NCI-H1048 (cell line): ENCODE measurements at regions not wholly inside any gene's neighbourhood (a gene's known extent, or its start where the extent isn't known, plus 50 kb on each side); places are given as distances from the start of the nearest gene placed in this dataset.
"Not testable (repeated sequence)": the region's sequence is repeated elsewhere in the genome, so short reads cannot be mapped to it uniquely, and the experiment has no call there.

ENCODE experiments used
- DNase-seq: peaks from one replicate; lab custom pipeline; 2025; lab: John Stamatoyannopoulos, UW

DNA sequence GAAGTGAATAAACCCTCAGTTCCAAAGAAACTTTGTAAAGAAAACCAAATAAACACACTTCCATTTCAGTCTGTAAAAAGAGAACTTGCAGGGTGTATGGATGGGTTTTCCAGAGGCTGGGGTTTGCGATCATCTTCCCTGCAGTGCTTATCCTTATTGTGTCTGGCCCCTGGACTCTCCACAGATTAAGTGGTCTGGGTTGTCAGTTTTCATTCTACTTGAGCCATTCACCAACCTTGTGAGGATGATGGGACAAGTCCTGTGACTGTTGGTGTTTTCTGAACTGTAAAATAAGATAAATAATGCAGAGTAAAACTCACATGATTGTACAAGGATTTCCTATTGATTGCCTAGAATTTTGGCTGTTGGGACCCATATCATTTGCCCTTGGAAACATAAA, 166.1 kb upstream of the MOCS2 start:
- DNase-seq: no peak

DNA sequence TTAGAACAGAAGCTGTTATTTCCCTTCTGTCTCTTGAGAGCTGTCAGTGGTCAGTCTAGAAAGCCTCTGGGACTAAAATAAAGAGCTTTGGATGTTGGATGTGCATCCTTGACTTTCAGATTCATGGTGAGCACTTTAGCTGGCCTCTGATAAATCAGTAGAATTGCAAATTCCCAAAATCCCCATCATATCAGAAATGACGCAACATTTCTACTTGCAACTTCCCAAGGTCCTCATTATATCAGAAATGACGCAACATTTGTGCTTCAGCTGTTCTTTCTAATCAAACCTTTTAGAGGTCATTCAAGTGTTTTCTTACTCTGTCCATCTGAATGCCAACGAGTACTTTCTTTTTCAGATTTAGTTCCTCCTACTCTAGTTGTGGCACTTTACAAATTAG, 167.3 kb upstream of the MOCS2 start:
- no peak for DNase-seq

DNA sequence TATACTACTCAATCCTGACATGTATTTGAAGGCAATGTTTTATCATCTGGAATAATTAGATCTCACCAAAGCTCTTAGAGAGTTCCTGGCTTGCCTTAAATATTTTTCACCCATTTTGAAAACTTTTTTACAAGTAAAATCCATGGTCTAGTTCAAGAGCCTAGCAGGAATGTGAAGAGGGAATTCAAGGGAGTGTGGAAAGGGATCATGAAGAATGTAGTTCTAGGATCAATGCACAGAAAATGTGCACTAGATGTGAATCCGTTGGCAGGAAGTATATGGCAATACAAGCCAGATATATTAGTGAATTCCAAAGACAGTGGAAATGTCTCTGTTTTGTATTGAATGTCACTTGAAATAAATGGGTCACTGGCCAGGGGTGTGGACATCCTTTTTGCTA, 167.9 kb upstream of the MOCS2 start:
- DNase-seq: no peak

DNA sequence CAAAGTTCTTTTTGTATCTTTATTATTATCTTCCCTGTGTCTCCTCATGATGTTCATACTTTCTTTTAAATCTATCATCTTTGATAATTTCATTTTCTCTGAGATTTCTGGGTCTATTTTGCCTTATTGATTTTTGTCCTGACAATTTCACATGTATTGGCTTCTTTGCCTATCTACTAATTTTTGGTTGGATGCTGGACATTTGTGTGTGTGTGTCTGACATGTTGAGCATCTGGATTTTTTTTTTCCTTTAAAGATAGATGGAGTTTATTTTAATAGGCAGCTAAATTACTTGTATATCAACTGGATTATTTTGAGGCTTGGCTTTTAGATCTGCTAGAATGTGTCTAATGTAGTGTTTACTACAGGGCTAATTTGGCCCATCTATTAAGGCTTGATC, 178.0 kb upstream of the MOCS2 start:
- no peak for DNase-seq

DNA sequence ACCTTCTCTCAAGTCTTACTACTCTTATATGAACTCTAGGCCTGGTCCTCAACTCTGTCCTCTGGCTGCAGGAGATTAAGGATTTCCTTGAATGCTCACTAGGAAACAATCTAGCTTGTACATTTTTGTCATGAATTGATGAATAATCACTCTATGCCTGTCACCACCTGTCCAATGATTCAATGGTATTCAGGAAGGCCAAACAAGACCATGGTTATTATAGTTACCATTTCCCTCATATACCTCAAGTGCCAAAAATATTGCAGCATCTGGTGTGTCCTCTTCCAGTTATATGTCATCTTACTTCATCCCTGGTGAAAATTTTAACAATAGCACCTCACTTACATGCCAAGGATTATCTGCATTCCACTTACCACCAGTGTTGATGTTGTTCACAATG, 179.0 kb upstream of the MOCS2 start:
- no peak for DNase-seq

DNA sequence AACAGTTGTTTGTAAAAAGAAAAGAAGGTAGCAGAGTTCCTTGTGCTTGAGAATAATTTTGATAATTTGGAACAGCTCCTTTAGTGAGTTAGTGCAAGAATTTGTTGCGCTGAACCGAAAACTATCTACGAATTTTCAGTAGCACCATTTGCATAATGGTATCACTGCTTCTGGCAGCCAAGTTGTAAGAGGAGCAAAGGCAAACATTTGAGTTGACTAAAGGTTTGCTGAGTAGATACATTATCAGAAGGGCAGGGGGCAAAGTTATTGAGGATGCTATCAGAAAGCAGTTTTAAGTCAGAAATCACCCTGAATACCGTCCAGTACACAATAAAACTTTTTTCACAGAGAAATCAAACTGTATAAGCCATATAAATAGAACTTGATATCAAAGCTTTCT, 181.5 kb upstream of the MOCS2 start:
- DNase-seq: no peak

DNA sequence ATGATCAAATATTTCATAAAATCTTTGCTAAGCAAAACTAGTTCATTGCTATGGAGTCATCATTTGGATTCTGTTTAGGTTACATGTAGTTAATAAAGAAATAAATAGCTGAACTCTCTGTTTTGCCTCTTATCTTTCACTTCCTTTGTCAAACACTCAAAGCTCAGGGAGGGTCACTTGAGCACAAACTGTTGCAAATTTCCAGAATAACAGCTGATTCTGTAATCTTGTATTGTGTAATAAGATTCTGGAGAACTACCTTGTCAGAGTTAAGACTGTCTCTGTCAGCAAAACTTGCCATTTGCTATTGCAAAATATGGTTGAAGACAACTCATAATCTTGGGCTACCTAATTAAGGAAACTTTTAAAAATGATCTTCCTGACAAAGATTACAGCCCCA, 182.0 kb upstream of the MOCS2 start:
- DNase-seq: no peak

DNA sequence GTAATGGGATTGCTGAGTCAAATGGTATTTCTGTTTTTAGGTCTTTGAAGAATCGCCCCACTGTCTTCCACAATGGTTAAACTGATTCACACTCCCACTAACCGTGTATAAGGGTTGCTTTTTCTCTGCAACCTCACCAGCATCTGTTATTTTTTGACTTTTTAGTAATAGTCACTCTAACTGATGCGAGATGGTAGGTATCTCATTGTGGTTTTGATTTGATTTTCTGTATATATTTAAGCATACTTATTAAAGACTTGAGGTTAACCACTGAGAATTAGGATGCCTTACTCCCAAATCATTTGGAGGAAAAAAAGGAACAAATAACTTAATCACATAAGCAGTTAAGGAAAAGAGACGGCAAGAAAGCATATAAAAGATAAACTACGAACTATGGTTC, 181.6 kb upstream of the FST start:
- no peak for DNase-seq

DNA sequence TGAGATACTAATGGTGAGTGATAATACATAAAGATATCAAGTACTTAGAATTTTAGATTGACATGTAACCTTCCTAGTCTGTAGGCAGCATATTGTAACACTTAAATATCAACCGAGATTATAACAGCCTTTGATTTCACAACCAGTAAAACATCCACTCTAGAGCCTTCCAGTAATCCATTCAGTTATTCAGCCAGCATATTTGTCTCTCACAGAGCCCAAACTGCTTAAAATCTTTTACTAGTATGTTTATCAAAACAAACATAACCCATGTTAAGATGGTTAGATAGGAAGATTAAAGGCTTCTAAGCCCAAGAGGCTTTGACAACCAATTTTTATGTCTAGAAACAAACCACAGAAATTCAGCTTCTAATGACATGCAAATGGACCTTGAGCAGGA, 177.9 kb upstream of the FST start:
- no peak for DNase-seq

DNA sequence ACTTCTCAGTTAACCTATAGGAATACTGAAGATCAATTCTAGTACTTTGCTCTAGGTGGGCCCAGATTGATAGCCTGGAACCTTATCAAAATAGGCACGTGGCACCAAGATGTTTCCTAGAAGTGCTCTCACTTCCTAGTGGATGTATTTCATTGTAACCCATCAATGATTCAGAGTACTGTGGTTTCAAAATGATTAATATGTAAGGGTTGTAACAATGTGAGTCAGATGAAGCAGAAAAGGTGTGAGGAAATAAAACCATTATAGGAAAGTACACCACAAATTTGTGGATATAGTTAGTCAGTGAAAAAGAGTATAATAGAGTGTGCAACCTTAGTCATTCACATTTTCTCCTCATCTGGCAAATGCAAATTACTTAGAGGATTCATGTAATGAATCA, 177.3 kb upstream of the FST start:
- DNase-seq: no peak

DNA sequence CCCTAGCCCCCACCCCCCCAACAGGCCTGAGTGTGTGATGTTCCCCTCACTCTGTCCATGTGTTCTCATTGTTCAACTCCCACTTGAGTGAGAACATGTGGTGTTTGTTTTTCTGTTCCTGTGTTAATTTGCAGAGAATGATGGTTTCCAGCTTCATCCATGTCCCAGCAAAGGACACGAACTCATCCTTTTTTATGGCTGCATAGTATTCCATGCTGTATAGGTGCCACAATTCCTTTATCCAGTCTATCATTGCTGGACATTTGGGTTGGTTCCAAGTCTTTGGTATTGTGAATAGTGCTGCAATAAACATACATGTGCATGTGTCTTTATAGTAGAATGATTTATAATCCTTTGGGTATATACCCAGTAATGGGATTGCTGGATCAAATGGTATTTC, 175.1 kb upstream of the FST start:
- DNase-seq: not testable (repeated sequence)

DNA sequence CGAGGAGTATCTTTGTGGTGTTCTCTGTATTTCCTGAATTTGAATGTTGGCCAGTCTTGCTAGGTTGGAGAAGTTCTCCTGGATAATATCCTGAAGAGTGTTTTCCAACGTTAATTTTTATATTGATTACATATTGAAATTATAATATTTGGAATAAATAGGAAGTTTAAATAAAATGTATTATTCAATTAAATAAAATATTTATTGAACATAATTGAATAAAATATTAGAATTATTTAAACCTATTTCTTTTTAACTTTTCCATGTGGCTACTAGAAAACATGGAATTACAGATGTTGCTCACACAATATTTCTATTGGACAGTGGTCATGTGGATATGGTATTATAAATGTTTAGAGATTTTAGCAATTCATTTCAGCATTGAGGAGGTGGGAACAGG, 170.8 kb upstream of the FST start:
- DNase-seq: no peak

DNA sequence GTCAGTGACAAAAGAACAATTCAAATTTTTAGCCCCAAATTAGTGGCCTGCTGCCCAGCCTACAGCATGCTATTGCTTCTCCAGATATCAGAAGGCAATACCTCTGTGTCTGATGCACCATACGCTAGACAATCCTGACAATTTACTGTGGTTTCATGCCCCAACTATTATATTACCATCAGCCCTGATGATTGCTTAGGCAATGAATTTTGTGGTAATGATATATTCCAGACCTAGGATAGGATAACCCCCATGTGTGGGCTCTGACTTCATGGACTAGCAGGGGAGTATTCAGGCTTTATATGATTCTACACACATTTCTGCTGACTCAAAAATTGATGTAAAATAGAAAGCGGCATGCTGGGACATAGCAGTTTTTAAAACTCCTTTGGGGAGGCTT, 168.7 kb upstream of the FST start:
- no peak for DNase-seq

DNA sequence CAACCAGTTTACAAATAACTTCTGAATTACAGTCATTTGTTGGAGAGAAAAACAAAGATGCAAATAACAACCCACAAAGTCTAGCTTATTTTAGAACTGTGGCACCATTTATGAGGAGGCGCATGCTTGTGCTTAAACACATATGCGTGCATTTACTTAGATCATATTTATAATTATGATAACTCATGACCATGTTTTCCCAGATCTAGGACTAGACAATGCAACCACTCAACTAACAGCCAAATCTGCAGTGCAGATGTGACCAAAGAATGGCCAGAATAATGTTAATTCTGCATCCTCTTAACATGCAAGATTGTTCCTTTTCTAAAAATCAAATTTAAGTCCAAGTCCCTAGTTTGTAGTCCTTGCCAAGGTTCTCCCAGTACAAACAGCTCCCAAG, 167.3 kb upstream of the FST start:
- DNase-seq: no peak

DNA sequence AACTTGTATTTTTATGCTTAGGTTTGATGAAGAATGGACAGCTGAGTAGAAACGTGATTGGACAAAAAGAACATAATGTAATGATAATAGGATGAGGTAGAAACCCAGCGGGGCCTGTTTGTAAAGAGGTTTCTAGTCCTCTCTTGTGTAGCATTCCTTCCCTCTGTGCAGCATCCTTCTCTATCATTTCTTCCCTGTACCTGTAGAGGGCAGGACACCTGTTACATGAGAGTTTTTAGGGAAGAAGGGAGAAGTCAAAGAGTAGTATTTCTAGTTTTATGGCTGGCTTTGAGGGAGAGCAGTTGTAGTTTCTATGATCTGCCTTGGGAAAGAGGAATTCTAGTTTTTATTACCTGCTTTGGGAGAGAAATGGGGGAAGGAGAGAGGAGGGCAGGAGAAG, 162.1 kb upstream of the FST start:
- no peak for DNase-seq

DNA sequence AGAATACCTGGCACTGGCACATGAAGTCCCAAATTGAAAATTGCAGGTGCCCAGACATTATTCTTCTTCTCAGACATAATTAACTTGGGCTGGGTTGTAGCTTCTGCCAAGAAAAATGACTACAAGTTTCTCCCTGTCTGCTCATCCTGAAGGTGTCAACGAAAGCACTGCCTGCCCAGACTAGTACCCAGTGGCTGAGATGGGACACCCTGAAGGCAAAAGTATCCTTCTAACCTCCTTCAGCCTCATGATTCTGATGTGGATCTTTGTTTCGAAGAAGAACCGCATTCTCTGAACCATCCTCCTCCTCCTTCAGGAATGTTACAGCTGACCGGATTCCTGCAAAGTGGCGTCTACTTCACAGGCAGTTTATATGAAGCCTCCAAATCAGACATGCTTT, 161.1 kb upstream of the FST start:
- no peak for DNase-seq

DNA sequence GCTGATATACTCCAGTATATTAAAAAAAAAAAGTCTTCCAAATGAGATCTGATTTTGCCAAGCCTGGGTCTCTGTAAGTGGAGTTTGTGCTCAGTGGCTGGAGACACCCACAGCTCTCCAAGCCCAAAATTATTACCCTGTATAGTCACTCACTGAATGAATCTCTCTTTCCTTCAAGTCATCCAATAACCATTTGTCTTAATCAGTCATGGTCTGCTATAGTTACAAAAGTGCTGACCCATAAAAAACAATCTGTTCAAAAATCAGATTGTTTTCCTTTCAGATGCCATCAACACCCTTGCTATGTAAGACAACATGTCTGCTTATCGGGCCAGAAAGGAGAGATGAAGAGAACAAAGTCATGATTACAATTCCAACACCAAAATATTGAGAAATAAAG, 159.4 kb upstream of the FST start:
- DNase-seq: no peak

DNA sequence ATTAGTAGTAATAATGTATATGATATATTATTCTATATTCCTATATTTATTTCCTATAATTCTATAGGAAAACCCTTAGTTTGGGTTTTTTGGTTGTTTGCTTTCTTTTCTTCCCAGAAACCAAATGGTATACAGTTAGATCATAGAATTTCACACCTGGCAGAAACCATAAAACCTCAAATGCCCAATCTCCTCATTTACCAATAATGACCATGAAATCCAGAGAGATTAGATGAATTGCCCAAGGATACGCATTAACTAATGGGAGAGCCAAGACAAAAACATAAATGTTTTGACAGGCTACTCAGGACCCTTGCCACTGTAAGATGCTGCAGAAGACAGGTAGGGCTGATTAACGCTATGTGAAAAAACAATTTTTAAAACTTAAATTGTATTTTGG, 158.7 kb upstream of the FST start:
- no peak for DNase-seq

DNA sequence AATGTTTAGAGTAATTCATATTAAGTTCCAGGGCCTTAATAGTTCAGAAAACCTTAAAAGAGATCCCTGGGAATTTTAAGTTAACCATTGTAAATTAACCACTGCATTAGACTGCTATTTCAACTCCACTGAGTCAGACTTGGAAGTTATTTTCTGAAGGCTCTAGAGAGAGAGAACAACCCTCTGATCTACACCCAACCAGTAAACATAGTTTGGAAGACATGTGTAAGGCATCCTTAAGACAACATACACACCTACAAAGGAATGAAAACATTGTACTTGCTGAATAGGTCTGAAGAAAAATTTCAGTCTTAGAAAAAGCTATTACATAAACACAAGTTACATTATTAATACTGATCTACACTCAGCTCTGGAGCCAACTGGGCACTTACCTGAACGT, 158.2 kb upstream of the FST start:
- no peak for DNase-seq

DNA sequence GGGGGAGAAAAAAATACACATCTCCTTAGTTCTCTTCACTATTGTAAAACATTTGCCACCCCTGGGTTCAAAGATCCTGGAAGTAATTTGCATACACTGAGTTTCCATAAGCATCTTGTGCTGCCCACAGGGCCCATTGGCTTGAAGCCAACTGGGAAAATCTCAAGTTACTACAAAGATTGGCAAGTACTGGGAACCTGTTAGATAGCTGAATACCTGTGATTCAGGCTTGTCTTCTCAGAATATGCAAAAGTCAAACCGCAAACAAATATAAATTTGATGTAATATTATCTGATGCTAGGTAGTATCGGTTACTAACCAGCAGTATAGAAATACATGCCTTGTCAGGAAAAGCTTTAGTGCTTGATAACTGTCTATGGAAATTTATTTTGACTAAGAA, 156.9 kb upstream of the FST start:
- DNase-seq: peak; percentile 23

DNA sequence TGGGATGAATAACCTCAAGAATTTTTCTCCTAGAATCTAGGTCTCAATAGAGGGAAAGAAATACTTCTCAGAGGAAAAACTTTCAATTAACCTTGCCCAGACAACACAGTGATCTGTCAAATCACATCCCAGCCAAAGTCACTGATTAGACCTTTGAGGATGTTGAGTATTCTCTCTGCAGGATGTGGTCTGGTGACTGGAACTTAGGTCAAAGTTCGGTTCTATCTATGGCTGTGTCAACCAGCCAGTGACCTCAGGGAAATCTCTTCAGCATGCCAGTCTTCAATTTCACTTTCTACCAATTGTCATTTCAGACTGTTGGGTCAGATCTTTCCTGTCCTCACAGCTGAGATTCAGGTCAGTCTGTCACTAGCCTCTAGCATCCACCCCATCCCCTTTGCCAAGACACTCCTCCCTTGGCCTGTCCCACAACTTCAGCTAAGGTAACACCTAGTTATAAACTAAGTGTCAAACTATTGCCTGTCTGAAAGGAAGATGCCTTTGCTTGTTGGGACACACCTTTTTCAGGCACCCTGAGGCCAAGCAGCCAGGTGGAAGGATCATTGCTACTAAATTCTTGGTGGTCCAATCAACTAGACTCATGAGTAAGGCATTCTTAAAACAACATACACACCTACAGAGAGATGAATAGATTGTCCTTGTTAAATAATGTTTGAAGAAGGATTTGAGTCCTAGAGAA, 156.3 kb upstream of the FST start:
- no peak for DNase-seq

DNA sequence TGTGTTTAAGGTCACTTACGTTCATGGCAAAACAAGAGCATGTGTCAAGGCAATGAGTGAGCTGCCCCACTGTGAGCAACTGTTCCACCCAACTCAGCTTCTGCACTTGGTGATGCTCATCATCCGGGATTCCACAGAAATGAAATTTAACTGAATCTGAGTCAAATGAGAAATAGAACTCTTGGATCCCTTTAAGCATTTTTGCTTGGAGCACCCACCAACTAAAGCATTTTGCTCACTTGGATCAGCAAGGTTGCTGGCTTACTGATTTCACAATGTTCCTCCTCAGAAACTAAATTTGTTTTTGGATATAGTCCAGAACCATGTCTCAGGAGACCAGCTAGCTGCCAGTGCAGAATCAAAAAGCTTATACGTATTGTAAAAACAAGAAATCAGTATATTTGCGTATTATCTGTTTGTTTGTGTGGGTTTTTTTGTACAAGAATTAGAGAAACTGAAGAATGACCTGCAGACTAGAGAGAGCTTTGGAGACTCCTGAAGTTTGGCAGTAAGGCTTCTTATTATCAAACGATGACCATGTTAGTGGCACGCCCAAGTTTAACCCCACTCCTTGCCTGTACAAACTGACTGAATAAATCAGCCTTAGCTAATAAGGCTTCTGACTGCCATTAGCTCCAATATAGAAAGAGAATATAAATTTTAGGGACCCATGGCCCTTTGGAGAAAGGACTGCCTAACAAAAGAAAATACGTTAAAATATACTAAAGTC, 153.8 kb upstream of the FST start:
- no peak for DNase-seq

DNA sequence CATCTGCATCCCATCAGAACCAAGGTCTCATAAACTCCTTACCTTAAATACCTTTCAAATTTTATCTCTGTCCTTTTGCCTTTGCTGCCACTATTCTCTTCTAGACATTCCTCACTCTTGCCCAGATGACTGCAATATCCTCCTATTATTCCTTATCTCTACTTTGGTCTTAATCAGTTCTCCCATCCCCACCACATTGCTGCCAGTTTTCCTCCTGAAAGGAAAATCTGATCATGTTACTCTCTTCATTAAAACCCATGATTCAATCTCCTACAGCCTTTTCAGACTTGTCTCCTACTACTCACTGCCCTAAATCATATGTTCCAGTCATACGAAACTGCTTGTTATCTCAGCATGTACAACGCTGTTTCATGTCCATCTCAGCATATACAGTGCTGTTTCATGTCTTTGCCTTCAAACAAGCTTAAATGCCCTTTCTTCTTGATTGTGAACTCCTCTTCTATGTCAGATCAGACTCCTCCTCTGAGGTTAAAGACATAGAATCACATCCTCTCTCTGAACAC, 152.6 kb upstream of the FST start:
- DNase-seq: no peak

DNA sequence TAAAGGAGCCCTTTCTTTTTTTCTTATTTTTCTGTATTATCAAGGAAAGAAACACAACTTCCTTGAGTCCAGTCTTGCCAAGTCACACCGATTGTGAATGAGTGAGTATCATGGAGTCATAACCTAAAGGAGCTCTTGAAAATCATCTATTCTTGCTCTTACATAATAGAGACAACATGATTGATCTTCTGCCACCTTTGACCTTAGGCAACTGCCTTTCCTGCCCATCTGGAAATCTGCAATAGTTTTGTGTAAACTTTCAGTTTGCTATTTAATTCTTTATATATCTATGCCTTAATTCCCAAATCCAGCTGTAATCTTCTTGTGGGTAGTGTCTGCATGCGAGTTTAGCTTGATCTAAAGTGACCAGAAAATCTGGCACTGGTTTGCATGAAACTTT, 149.9 kb upstream of the FST start:
- no peak for DNase-seq
